DMS53 (cell line): ENCODE measurements at regions not wholly inside any gene's neighbourhood (a gene's known extent, or its start where the extent isn't known, plus 50 kb on each side); places are given as distances from the start of the nearest gene placed in this dataset.

Experiments used
- DNase-seq: peaks from one replicate; lab custom pipeline; 2025; lab: John Stamatoyannopoulos, UW

DNA sequence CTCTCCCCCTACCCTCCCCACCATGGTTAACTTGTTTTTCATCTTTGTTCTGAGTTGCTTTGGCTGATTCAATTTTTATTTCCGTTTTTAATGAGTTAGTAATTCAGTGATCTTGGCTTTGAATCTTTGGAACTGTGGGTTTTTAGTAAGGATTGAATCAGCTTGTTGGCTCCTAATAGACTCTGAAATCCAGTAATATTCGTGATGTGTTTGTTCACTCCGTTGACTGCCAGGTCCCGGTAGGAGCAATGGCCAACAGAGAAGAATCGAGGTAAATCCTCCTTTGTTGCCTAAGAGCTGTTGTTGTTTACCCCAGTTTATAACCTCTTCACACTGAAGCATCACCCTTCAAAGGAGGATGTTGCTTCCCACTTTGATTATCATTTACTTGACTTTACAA, 92.7 kb downstream of the PCSK1 start:
- no peak for DNase-seq

DNA sequence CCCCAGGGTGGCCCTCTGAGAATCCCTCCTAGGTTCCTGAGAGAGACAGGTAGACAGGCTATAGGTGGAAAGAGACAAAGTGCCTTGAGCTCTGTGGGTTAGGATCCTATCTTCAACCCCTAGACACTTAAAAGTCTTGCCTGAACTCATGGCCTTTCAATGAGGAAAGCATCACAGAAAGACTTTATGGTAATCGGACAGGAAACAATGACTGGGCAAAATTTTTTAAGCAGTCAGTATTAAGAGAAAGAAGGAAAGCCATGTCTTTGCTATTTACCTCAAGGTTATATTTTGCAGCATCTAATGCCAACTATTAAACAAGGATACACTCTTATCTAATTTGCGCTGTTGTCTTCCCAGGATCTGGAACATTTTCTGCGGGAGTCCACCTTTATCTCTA, 93.2 kb downstream of the PCSK1 start:
- no peak for DNase-seq

DNA sequence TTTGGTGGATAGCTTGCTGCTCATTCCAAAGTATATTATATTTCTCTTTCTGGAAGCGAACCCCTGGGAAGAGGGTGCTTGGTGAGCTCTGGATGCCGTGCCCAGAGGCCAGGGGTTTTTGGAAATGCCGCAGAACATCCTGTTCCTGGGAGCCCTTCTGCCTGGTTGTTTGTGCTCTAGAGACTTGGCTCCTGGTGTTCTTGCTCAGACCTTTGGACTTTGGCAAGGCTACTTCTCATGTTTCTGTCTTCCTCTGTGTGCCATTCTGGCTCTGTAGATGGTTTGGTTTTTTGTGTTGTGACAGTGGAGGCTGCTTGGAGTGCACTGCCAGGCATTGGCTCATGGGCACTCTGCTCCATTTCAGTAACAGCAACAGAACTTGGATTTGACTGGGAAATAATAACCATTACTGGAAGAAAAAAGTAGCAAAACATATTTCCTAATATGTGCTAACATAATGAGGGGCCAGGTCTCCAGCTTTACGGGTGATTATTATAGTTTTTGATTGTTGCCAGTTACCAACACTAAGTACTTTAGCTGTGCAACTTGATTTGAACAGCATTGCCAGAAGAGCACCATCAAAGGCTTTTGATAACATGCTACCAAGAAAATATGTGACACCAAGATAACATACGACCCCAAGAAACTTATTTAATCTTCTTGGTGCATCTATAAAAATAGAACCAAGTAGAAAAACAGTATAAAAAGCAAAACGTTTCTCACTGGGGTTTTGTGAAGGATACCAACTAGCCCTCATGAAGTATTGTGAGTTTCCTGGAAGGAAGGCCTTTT, 94.2 kb downstream of the PCSK1 start:
- DNase-seq = no peak

DNA sequence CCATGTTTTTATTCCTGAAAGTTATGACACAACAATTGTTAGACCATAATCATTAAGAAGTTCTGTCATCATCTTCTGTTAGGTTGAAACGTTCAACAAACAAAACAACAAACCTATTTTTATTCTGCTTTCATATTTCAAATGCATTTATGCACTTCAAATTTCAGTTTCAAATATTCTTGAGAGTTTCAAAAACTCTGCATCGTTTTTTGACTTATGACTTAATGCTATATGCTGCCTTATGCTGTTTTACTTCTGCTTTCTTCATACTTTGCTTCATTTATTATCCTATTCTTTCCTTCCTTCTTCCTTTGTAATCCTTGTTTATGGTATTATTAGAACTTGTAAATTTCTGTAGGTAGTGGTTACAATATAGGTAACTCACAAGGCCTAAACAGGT, 95.0 kb downstream of the PCSK1 start:
- DNase-seq = no peak

DNA sequence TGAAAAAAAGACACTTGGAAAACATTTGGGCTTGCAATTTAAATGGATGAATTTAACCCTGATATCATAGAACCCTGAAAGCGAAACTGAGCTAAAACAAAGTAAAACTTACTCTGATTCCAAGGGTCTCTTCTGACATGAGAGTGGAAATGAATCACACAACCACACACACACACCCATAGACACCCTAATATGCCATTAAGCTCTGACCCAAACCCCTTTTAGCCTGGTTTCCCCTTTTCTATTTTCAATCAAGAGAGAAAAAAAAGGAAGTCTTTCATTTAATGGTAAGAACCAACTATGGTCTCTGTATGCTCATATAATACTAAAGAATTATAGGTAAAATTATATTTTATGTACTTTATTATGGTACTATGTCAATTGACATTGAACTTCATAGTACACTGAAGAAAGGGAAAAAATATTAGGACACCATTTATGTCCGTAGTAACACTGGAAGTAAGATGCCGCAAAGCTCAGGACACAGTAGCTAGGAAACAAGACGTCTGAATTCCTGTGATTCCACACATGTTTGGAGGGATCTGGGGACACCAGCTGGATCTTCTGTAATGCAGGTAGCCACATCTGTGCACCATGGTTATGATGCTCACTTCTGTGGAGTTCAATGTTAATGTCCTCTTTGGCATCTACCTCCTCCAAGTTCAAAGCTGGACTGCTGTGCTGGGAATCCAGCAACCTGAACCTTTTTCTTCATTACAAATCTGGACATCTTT, 95.8 kb downstream of the PCSK1 start:
- DNase-seq = no peak

DNA sequence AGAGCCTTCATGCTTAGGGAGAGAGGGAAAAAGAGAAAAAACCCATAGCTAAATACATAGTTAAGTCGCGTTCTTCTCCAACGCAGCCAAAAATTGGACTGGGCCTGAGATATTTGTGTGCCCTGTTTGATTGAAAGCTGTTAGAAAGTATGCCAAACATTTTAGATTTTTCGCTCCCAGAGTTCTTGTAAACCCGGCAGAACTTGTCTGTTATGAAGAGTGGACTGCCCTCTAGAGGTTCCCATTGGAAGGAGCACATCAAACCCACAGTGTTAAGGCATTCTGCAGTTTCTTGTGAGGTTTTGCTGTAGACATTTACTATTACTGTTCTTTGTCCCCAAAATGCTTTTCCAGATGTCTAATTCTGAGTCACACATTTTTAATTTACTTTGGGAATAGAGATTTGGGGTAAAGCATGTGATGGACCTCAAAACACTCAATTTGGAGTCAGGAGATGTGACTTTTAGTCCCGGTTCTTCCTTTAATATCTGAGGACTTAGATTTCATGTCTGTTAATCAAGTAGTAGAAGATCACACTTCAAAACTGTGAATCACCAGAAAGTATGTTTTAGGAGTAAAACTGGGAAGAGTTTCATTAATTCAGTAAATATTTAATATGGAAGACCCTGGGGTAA, 96.6 kb downstream of the PCSK1 start:
- peak; percentile 89 for DNase-seq

DNA sequence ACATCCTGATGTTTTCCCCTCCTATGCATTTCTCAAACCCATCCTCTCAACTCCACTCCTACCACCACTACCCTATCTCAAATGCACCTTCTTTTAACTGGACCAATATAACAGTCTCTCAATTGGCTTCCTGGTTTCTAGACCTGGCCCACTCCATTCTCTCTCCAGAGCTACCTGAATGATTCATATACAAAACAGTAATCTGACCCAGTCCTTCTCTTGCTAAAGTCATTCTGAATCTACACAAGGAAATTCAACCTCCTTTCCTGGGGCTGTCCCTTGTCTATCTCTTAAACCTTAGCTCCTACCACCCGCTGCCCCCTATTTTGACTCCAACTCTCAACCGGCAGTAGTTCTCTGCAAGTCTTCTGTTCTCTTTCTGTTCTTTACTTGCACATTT, 97.2 kb downstream of the PCSK1 start:
- peak; percentile 58 for DNase-seq

DNA sequence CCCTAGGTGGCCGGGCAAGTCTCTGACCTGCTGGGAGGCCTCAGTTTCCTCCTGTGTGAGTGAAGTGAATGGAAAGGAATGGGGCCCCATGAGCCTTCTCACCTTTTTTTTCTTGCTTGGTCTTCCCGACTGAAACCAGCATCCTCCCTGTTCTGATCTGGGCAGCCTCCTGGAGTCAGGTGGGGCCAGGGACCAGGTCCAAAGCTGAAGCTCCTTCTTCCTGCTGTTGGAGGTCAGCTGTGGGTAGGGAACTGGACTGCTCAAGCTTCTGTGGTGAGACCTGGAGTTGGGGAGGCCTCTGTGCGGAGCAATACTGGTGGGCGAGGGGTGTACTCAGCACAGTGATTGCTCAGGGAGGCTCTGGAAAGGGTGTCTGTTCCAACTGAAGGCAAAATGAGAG, 99.7 kb downstream of the PCSK1 start:
- no peak for DNase-seq

DNA sequence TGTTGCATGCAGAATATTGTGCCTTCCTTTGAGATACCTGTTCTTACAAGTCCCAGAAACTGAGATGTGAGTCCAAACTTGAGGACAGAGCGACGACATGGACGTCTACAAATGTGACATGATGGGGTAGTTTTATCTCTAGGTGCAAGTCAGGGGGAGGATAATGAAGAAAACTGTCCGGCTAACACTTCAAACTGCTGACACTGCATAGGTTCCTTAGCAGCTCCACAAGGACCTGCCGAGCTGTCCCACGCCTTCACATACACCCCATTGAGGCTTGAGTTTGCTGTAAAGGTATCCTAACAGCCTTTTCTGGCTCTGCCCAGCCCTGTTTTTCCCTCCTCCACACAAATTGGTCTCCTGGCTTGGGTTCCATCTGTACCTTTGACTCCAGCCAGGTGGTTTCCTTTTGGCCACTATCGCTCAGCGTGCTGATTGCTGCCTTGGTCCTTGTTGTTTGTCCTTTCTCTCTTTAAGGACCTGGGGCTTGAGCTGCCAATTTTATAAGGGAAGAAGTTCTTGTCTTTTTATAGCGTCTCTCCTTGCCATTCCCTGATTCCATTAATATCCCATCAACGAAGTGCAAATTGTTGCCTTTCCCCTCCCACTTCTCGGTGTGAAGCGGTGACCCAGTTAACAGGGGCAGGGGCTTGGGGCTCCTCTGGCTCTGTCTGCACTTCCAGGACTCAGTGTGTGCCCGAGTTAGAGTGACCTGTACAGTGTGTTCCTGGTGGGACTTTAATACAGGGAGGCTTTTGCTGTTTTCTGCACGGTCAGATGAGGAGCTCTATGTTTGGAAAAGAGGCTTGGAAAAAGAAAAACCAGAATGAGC, 100.3 kb downstream of the PCSK1 start:
- DNase-seq = no peak

DNA sequence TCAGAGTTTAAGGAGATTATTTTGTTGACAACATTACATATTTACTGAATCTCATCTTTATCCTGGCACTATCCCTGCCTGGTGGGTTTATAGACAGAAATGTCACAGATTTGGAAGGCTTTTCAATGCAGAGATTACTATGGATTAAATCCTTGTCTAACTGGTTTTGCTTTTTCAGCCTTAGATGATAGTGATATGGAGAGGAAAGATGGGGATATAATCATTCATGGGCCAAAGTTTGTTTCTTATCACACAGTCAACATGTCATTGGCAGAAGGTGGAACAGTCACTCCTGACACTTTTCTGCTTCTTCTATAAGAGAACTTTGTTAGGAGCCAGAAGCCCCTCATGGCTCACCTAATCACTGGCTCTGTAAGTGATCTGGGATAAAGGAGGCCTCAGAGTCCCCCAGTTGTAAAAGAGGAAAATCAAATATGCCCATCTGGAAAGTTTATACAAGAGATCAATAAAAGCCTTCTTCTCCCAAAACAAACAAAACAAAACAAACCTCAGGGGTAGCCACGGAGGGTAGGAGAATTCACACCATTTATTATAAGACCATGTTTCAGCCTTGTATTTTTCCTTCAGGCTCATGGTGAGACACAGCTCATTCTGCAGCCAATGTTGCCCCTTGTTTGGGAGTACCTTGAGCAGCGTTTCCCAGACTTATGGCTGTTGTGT, 101.2 kb downstream of the PCSK1 start:
- peak; percentile 30 for DNase-seq

DNA sequence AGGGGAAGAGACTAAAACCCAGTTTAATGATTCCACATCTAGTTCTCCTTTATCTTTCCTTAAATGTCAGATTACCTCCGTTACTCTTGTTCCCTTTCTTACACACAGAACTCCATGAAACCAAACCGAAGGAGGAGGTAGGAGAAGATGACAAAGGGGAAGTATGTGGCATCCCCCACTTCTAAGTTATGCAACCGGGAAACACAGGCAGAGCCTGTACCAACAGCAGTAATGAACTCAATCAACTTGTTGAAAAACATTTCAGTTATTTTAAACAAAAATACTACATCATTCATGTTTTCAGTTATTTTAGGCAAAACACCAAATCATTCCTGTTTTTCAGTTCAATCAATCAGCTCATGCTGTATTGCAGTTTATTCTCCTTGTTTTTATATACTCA, 101.8 kb downstream of the PCSK1 start:
- no peak for DNase-seq

DNA sequence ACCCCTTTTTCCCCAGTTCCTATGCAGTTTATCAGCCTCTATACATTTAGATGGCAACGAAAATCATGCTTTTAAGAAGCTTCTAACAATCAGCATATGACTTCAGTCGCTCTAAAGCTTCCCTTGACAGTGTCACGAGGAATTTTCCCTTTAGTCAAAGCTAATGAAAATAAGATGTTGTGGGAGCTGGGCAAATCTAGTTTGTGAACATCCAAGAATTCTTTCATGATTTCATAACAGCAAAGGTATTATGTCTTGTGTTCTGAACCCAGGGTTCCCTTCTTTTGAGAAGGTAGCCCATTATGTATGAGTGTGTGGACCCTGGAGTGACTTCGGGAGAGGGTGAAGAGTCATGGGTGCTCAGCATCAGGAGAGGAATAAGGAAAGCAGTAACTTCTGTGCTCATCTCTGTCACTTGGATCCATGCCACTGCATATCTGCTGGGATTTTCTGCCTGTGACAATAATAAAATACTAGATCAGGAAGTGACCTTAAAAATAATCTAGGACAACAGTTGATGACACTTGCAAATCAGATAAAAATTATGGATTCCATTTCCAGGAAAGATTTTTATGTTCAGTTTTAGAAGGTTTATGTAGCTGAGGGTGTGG, 102.4 kb downstream of the PCSK1 start:
- DNase-seq = peak; percentile 14

DNA sequence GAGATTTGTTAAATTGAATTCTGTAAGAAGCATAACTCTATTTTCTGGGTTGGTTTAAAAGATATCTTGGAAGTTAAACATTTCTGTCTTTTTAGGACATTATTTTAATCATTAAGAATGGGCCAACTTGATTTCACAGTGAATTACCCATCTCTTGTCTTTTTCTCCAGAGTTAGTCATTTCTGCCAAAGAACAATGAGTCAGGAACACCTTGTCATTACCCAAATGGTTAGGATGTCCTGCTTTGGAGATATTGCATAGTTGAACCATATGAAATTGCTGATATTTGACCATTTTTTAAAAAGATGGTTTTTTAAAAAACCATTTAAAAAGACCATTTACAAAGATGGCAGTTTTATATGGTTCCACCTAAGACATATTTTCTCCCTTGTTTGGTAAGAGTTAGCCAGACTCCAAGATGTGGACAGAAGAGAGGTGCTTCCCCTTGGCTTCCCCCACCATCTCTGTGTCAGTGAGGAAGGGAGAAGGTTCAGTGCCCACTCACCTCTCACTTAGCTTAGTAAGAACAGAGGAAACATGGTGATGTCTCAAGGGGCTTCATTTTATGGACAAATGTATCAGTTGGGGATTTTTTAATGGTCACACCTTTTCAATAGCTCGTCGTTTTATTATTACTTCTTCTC, 103.0 kb downstream of the PCSK1 start:
- no peak for DNase-seq

DNA sequence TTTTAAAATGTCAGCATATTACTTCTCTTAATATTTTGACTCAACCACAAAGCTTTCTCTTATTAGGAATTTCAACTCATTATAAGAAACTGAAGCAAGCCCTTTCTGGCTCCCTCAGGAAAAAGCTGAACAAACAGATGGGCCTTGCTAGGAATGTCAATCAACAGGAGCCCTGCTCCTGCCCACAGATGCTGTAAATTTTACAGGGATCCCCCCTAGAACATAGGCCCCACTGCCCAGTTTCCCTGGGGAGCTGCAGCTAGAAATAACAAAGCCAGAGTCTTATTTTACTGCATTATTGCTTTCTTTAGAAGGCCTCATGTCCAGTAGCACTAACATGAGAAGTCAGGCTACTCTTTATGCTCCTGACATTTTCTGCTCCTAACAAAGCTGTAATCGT, 103.8 kb downstream of the PCSK1 start:
- no peak for DNase-seq

DNA sequence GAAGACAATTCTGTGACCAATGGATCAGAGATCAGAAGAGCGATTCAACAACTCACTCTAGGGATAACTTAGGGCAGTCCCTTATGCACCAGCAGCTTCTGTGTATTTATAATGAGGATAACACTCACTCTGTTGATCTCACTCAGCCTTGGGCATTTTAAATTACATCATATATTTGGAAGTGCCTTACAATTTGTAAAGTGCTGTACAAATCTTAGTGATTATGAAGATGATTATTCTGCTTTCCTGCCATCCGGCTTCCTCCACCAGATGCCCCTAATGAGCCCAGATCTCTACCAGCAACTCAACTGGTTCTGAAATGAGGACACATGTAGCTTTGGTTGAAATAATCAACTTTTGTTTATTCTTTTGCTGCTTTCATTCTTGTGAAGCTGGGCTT, 105.3 kb downstream of the PCSK1 start:
- DNase-seq = no peak

DNA sequence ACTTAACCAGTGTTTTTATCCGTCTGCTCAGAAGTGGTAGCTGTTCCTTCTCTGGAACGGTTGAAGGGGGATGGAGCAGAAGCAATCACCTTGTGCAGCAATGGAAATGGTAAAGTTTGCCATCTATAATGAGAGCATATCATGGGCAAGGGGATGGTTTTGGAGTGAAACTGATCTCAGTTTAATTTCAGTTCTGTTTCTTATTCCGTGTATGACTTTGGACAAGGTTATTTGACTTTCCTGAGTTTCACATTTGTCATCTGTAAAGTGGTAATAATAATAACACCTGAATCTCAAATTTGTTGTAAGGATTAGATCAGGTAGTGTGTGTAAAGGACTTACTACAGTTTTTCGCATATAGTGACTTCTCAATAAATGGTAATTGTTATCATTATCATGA, 106.1 kb downstream of the PCSK1 start:
- DNase-seq = no peak

DNA sequence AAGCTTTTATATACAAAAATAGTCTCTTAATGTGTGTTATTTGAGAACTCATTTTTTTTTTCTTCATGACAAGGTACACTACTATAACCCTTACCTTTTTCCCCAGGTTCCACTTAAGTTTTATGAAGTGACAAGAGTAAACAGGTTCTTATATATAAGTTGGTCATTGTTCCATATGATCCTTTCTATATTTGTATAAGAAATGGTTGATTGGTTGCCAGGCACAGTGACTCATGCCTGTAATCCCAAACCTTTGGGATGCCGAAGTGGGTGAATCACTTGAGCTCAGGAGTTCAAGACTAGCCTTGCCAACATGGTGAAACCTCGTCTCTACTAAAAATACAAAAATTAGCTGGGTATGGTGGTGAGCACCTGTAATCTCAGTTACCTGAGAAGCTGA, 108.3 kb downstream of the PCSK1 start:
- DNase-seq = peak; percentile 93

DNA sequence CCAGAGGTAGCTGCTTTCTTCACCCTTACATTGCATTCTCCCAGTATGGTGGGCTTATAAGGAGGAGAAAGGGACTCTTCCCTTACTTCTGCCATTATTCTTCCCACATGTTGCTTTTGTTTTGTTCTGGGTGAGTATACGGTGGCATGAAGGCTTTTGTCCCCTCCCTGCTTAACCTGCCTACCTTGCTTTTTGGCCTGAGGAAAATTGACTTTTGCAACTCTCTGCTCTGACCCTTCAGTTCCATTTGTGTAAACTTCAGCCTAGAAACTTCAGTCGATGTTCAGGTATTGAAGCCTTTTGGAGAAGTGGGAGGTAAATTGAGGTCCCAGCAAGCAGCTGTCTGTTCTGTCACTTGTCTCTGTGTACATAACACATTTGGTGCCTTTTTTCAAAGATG, 110.2 kb downstream of the PCSK1 start:
- DNase-seq = no peak

DNA sequence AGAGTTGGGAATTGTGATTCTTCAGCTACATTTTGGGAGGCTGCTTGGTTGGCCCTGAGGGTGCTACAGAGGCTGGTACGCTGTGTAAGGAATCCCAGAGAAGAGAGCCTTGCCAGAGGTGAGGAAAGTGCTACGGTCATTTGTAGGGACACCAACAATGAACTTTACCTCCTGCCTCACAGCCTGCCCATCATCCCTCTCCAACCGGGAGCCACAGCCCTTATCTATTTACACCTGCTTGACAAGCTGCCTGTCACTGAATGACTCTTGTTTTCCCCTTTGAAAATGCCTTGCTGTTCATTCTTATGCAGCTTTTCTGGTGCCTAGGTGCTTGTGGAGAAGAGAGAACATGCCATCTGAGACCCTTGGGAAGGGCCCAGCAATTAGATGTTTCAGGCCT, 110.8 kb downstream of the PCSK1 start:
- DNase-seq = peak; percentile 41

DNA sequence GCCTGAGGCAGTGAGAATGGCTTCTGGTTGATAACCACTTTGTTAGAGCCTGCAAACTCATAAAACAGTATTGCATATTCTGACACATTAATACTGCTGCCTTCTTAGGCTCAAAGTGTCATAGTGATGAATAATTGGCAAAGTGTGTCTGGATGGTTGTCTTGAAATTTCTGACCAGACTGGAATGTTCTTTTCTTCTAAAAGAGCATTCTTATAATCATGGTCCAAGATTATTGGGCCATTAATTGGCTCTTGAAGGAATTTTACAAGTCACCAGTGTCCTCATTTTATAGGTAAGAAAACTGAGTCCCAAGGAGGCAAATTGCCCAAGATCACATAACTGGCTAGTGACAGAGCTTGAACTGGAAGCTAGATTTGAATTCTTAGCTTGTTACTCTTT, 111.7 kb downstream of the PCSK1 start:
- no peak for DNase-seq

DNA sequence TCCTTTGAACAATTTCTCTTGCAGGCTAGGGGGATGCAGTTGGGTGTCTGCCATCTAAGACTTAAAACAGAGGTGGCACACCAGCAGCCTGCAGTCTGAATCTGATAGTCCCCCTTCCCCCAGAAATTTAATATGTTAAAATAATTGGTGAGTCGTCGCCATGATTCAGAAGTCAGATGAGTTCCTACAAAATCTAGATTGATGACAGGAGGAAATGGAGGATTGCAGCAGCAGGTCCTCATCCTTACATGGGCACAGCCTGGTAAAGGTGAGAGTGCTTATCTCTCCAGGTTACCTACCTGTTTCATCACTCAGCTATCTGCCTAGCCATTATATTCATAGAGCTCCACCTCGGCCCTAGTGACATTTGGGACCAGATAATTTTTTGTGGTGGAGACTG, 112.3 kb downstream of the PCSK1 start:
- no peak for DNase-seq
